ENCODE measurements at regions not wholly inside any gene's neighbourhood (a gene's known extent, or its start where the extent isn't known, plus 50 kb on each side); places are given as distances from the start of the nearest gene placed in this dataset.

- DNase-seq, result no peak
These were observed 86.9 kb downstream of the FGF9 start for GRCh38 chr13:21757763-21758162.

GRCh38 chr13:21758441-21758840 lies 87.6 kb downstream of the FGF9 start:
- DNase-seq, result no peak

GRCh38 chr13:21759463-21759862 lies 88.6 kb downstream of the FGF9 start:
- no peak for DNase-seq

- DNase-seq, result no peak
These were observed 89.0 kb downstream of the FGF9 start for GRCh38 chr13:21759911-21760310.

GRCh38 chr13:21761770-21762169 lies 90.9 kb downstream of the FGF9 start:
- no peak for DNase-seq

GRCh38 chr13:21762512-21762911 lies 91.6 kb downstream of the FGF9 start:
- no peak for DNase-seq

GRCh38 chr13:21767032-21767431 lies 96.2 kb downstream of the FGF9 start:
- no peak for DNase-seq

GRCh38 chr13:21771075-21771474 lies 100.2 kb downstream of the FGF9 start:
- no peak for DNase-seq

GRCh38 chr13:21777166-21777565 lies 106.3 kb downstream of the FGF9 start:
- no peak for DNase-seq

GRCh38 chr13:21777813-21778212 lies 106.9 kb downstream of the FGF9 start:
- no peak for DNase-seq

GRCh38 chr13:21782736-21783135 lies 111.9 kb downstream of the FGF9 start:
- DNase-seq, result no peak

- no peak for DNase-seq
These were observed 115.1 kb downstream of the FGF9 start for GRCh38 chr13:21785990-21786389.

- no peak for DNase-seq
These were observed 125.2 kb downstream of the FGF9 start for GRCh38 chr13:21796066-21796465.

GRCh38 chr13:21796775-21797514 lies 126.1 kb downstream of the FGF9 start:
- no peak for DNase-seq

- DNase-seq, result no peak
These were observed 126.9 kb downstream of the FGF9 start for GRCh38 chr13:21797736-21798135.

GRCh38 chr13:21798181-21798580 lies 127.3 kb downstream of the FGF9 start:
- DNase-seq, result no peak

GRCh38 chr13:21799671-21800070 lies 128.8 kb downstream of the FGF9 start:
- no peak for DNase-seq

- DNase-seq, result no peak
These were observed 130.2 kb downstream of the FGF9 start for GRCh38 chr13:21800837-21801616.

- DNase-seq, result no peak
These were observed 134.9 kb downstream of the FGF9 start for GRCh38 chr13:21805733-21806132.

GRCh38 chr13:21812192-21812626 lies 141.3 kb downstream of the FGF9 start:
- no peak for DNase-seq

- no peak for DNase-seq
These were observed 142.2 kb downstream of the FGF9 start for GRCh38 chr13:21813110-21813509.

GRCh38 chr13:21813844-21814243 lies 143.0 kb downstream of the FGF9 start:
- DNase-seq, result no peak

- DNase-seq, result no peak
These were observed 143.7 kb downstream of the FGF9 start for GRCh38 chr13:21814604-21815003.

- no peak for DNase-seq
These were observed 147.0 kb downstream of the FGF9 start for GRCh38 chr13:21817878-21818277.

Measured in 8988T (cell line).